ENCODE measurements at regions not wholly inside any gene's neighbourhood (a gene's known extent, or its start where the extent isn't known, plus 50 kb on each side); places are given as distances from the start of the nearest gene placed in this dataset.

DNA sequence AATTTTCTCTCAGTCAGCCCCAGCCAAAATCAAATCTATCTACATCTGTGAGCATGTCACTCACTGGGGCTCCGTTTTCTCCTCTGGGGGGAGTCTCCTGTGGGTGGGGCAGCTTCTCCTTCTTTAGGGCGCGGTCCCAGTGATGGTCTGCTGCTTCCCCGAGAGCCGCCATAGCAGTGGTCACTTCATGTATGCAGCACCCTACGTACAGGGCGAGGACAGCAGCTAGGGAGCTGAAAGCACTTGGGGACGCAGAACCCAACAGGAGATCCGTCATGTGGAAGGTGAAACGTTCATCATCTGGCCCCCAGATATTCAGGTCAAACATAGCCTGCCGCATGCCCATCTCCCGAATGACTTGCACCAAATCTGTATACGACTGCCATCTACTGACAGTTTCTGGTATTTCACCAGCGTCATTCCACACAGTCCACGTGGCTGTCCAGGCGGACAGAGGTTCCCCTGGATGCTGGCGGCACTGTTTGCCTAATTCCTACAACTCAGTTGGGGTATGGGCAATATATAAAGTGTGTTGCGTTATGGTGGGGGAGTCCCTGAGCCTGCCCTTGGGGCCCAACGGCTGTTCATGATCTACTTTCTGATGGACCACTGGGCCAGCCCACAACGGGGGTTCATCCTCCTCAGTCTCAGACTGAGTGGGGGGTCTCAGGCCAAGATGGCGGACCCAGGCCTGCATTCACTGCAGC, 795.0 kb downstream of the EFNA5 start:
- DNase-seq, result no peak

DNA sequence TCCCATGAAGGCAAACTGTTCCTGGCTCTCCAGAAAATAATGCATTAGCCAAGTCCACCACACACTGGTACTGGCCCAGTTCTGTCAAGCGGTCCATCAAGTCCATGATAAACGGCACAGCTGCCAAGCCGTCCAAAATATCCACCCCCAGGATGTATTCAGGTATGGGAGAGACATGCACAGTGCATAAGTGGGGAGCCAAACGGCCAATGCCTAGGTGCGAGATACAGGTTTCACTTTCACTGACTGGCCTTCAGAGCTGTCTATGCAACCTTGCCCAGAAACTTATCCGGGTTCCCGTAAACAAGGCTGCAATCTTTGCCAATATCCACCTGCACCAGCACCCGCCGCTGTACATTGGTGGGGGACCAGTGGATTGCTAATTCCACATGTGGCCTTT, 795.8 kb downstream of the EFNA5 start:
- DNase-seq, result no peak

GRCh38 chr5:106874531-106874930, 796.2 kb downstream of the EFNA5 start:
- DNase-seq, result no peak

DNA sequence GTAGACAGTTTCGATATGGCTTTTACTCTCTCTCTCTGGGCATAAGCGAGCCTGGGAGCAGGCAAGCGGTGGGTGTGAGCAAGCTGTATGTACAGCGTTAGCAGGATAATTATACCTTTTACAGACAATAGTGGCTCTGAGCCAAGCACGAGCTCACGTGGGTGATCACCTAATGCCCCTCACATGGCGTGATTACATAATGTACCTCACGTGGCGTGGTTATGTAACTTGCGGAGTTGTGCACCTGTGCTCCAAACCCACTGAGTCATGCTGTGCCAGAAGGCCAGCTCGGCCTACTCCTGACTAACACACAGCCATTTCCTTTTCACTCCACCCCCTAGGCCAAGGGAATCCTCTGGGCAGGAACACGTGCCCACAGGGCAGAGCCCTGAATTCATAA, 797.2 kb downstream of the EFNA5 start:
- peak; percentile 81 for DNase-seq

DNA sequence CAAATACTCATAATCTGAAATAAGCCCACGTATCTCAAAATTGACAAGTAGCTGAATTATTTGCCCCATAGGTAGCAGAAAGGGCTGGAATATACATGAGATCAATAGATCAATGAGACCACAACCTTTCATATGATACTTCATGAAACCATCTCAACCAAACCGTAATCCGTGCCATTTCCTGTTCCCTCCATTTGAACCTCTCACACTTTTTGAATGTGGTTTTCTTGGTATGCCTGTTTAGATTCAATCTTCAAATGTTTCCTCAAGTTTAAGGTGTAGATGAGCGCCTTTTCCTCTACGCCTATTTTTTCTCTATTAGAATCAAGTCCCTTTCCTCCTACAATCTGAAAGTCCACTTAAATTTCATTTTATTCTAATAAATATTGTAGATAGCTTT, 805.5 kb downstream of the EFNA5 start:
- DNase-seq, result no peak

DNA sequence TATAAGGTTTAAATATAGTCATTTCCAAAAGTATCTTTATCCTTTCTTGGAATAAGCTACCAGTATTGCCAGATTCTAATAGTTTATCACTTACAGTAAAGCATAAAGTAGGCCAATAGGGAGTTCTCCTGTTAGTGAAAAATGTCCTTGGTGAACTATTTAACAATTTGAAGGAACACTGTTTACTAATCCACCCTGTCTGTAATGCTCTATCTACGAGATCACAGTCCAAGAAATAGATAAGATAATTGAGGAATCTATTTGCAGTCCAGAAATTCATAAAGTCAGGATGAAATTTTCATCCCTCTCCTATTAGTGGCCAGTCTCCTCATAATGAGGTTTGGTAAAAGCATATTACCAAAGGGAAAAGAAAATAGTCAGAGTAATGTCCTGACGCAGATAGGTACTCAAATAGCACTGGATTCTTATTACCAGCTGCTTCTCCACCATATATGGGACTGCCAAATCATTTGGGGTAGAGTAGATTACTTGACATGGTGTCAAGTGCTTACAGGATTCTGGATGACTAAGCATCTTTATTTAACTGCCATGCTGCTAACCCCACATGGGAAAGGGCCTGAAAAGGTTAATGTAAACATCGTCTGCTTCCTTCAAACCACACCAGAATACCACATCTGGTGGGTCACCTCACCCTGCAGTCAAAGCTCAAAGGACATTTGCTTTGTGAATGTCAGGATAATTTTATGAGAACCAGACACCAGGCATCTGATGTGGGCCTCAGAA, 808.1 kb downstream of the EFNA5 start:
- peak; percentile 96 for DNase-seq

- no peak for DNase-seq
These were observed 810.2 kb downstream of the EFNA5 start for GRCh38 chr5:106860398-106861044.

DNA sequence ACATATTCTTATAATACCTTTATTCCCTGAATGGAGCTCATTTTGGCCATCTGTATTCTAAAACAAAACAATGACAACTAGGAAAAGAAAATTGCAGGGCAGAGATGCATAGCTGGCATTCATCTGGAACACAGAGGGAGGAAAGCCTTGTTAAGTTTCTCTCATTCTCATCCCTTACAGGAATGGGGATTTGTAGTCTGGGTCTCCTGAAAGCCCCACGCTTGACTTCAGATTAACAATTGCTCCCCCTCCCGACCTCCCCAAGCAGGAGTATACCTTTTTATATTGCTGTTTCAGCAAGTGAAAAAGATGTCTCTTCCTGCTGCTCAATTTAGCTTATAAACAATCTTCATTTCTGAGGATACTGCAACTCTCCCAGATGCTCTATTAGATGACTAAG, 812.1 kb downstream of the EFNA5 start:
- DNase-seq, result no peak

GRCh38 chr5:106854922-106855321, 815.8 kb downstream of the EFNA5 start:
- DNase-seq, result no peak

DNA sequence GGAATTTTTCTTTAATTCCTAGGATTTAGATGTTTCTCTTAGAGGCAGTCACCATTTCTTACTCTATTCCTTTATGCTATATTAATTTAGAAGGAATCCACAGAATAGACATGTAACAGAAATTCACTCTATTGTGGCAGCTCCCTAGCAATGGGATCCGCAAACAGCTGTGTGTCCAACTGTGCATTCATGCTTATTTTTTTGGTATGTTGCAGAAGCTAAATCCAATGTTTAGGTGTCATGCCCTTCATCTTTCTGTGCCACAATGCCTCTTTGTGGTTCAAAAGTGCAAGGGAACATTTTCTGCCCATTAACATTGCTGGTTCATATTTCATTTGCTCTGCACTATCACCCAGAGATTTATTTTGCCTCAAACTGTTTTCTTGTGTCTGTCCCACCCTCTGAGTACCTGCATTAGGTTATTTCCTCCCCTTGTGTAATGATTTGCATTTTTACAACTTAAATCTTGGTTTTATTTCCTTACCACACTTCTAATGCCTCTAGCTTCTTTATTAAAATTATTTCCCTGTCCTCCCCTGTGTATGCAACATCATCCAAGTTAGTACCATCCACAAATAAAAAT, 816.5 kb downstream of the EFNA5 start:
- DNase-seq, result no peak

DNA sequence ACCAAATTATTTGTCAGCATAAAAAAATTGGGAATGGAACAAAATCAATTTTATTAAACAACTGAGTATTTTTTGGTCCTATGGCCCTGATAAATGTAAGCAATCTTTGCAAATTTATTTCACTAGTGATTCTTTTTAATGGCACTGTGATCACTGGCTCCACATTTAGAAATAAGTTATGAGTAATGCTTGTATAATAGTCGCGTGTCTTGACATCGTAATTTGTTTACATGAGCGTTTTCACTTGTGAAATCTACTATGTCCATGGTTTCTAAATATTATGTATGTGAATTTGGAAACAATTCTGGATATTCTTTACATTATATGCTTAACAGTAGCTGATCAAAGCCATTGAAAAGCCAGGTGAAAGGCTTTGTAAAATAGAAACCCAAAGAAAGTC, 817.5 kb downstream of the EFNA5 start:
- DNase-seq, result no peak

DNA sequence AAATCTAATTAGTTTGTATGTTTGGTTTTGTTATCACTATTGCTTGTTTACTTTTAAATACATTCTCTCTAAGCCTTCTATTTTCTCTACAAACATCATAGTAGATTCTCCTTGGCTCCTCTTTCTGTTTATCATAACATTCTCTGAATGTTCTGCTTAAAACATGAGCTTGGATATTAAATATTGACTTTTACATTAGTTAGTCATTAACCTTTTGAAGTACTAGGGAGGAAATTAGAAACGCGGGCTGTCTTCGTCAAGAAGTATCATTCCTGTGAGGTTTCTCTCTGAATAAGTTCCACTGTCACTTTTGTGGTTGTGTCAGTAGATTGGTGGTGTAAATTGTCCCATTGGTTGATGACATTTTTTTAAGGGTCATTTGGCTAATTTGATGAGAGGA, 821.5 kb downstream of the EFNA5 start:
- no peak for DNase-seq

DNA sequence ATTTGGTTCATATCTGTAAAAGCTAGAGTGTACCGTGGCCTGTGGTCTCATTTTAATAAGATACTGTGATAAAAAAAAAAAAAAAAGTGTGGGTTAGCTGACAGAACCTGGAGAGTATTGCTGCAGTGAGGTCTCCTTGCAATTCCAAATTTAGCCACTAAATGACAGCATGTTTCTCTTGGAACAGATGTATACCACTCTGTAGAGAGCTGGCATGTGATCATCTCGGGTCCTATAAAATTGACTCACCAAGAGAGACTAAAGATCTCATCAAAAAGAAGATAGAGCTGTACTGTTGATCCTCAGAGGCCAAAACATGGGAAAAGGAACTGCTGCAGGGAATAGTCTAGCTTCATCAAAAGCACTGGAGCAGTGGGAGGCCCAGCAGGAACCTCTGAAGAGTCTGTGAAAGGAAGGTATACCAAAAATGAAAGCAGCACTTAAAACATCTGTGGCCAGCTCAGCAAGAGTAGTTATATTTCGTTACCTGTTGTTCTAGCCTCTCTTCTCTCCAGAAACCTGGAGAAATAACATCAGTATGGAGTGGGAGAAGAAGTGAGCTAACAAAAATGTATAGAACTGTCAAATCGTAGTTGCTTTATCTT, 826.8 kb downstream of the EFNA5 start:
- DNase-seq, result no peak

DNA sequence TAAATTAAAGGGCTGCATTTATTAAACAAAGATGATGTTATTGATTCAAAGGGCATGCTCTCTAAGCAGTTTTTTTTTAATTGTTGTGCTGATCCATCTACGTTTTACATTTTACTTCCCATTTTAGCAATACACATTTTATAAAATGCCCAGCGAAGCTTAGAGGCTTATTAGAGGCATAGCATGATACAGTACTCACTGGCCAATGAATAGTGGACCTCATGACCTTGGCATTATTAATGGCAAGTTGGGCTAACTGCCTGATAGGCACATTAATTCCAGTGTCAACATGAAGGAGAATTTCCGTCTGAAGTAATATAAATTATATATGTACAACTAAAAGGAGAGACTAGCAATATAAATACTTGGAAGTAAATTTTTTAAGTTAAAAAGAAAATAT, 837.2 kb downstream of the EFNA5 start:
- no peak for DNase-seq

DNA sequence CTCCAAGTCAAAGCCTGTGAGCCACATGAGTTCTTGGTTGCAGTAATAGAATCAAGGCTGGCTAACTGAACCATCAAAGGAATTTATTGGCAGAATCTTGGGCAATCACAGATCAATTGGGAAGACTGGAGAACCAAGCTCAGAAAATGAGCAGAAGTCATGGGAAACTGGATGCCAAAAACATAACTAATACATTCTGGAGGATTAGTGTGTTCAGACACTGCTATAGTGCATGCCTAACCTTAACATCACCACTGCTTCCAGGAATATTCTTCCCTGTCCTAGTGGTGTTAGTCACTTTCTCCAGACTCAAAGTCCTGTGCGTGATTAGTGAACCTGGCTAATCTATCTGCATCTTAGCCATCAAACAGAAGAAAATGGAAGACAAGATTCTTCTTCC, 843.7 kb downstream of the EFNA5 start:
- DNase-seq, result no peak

- DNase-seq, result no peak
These were observed 845.4 kb downstream of the EFNA5 start for GRCh38 chr5:106825374-106825773.

- no peak for DNase-seq
These were observed 847.9 kb downstream of the EFNA5 start for GRCh38 chr5:106822851-106823250.

DNA sequence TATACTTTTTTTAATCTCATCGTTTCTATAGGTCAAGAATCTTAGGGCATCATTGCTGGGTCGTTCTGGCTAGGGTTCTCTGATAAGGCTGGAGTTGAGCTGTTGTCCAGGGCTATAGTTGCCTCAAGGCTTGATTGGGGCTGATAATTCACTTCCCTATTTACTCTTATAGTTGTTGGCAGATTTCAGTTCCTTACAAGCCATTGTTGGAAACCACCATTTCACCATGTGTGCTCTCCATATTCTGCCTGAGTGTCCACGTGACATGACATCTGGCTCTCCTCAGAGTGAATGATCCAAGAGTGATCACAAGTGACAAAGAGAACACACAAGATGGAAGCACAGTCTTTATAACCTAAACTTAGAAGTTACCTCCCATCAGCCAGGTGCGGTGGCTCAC, 852.2 kb downstream of the EFNA5 start:
- no peak for DNase-seq

DNA sequence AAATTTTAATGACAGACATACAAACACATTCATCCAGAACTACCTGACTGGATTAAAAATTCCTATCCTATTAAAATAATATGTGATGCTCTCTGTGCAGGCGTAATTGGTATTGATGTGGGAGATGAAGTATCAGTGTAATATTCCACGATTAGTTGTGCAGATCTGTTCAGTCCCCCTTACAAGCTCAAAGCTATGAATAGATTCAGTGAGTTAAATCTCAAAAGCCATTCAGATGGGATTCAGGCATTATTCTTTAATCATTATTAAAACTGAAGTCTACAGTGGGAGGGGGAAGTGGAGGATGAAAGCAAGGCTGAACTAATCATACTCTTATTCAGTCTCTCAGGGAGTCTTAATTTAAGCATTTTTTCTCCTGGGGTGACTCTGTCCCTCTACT, 855.8 kb downstream of the EFNA5 start:
- no peak for DNase-seq

DNA sequence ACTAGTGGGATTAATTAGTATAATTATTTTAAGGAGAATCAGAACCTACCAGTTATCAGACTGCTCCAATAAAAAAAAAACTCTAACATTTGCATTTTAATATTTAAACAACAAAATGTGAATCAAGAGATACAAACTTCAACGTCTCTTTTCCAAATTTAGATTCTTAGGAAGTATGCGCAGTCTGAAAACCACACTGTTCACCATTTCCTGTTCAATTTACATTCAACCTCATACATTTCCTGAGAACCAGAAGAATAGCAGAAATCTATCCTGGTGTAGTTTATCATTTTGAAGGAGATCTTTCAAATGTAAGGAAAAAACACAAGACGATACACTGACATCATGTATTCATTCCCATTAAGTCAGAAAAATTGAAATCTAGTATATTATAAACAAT, 869.2 kb downstream of the EFNA5 start:
- DNase-seq, result no peak

DNA sequence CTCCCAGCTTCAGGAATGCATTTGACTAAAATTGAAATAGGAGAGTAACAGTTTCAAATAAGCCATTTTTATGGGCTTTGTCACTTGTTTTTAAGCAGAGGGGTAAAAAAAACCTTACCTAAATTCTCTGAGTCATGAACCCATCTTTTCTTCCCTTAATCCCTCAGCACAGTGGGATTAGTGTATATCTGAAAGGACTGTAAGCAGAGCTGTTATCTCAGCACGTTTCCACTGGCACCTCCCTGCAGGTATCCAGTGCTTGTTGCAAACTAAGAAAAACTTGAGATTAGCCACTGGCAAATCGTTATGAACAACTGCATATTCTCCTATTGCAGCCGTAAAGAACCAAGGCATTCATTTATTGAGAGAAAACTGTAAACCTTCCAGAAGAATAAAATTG, 872.7 kb downstream of the EFNA5 start:
- no peak for DNase-seq

GRCh38 chr5:106796081-106796480, 874.7 kb downstream of the EFNA5 start:
- no peak for DNase-seq

DNA sequence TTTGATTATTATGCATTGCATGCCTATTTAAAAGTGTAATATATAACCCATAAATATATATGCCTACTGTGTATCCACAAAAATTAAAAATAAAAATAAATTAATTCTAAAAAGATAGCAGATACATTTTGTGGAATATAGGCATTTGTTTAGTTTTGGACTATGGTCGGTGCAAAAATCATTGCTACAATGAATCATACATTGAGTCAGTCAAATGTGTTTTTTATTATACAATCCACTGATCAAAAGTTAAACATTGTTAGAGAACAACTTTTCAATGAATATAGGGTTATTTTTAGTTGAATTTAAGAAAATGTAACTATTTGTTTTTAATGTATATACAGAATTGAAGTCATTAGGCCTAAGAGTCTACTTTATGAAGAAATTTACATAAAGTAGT, 885.9 kb downstream of the EFNA5 start:
- DNase-seq, result no peak

- no peak for DNase-seq
These were observed 890.4 kb downstream of the EFNA5 start for GRCh38 chr5:106780355-106780754.

All from SHP77 treated with DMSO at 0.1 percent for 48 hours (cell line).